DMS114 treated with DMSO at 0.1 percent for 48 hours (cell line): ENCODE measurements at regions not wholly inside any gene's neighbourhood (a gene's known extent, or its start where the extent isn't known, plus 50 kb on each side); places are given as distances from the start of the nearest gene placed in this dataset.
"Not testable (repeated sequence)": the region's sequence is repeated elsewhere in the genome, so short reads cannot be mapped to it uniquely, and the experiment has no call there.

ENCODE experiments used
- DNase-seq: peaks from one replicate; lab custom pipeline; 2025; ENCODE audit not compliant: unreplicated experiment; lab: John Stamatoyannopoulos, UW

DNA sequence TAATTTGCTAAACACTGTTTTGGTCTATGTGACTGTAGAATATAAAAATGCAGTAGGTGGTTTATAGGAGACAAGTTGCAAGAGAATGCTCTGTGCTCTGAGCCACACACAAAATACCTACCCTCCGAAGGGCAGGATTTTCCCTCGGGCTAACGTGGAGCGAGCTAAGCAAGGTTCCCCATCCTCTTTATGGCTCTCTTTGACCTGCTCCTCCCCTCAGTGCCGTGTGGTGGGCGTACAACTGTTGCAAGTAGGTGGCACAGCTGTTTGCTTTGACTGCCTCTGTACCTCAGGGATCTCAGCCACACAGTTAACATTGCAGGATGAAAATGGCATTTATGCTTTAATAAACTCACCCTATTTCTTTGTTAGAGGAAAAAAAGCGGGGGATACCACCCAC, 339.1 kb downstream of the SATB1 start:
- no peak for DNase-seq

DNA sequence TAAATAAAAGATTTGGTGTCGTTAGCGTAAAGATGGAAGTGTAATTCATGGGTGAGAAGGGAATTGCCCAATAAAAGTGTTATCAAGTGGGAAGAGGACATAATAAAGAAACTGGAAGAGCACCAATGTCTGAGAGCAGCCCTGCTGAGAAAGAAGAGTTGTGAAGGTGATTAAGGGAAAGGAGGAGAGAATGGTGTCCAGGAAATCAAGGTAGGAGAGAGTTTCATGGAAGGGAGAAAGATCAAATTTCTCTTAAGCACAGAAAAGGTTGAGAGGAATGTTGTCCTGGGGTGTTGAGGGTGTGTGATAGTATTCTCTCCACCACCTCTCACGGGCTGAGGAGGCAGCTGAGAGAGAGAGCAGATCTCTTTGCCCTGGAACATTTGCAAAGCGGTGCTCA, 339.7 kb downstream of the SATB1 start:
- DNase-seq: no peak

DNA sequence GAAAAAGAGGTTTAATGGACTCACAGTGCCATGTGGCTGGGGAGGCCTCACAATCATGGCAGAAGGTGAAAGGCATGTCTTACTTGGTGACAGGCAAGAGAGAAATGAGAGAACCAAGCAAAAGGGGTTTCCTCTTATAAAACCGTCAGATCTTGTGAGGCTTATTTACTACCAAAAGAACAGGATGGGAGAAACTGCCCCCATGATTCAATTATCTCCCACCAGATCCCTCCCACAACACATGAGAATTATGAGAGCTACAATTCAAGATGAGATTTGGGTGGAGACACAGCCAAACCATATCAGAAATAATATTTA, 340.8 kb upstream of the TBC1D5 start:
- DNase-seq: not testable (repeated sequence)

DNA sequence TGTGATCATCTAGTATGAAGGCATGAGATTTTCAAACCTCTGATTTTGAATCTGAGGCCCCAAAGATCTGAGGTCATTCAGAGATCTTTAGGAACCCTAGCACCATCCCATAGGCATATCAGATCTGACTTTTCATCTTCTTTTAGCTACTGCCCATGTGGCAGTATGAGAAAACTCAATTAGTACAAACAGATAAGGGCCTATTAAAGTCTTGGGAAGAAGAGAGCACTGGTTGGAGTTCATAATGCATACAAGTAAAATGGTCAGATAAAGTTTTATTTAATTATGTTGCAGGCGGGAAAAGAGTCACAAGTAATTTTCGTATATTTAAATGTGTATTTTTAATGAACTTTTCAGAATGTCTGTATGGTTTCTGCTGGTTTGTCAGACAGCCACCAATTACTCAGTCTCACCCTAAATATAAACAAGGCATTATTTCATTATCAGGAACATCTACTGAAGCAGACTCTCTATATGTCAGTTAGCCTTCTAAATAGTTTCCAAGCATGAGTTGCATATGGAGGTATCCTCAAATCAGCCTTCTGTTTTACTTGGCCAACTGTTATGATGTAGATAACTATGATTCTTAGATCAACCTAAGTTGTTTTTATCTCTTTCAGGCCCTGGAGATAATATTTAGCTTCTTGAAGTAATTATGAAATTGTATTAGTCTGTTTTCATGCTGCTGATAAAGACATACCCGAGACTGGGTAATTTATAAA, 340.3 kb upstream of the TBC1D5 start:
- DNase-seq: no peak

DNA sequence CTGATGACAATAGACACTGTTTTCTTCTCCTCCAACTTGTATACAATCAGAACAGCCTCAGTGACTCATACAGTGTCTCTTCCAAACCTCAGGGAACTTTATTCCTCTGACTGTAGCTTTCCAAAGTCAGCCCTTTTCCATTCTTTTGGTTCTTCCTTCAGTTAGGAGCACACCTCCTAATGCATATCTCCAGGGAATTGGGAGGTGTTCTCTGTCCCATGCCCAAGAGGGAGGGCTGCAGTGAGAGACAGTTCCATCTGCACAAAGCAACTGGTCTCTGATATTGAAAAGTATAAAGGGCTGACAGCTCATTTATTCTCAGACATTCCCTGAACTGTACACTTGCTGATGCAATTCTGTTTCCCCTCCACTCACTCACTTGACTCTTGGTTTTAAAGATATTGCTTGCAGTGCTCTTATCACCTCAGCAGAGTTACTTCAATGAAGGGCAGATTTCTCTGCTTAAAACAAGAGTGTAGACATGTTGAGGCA, 337.8 kb upstream of the TBC1D5 start:
- DNase-seq: no peak

DNA sequence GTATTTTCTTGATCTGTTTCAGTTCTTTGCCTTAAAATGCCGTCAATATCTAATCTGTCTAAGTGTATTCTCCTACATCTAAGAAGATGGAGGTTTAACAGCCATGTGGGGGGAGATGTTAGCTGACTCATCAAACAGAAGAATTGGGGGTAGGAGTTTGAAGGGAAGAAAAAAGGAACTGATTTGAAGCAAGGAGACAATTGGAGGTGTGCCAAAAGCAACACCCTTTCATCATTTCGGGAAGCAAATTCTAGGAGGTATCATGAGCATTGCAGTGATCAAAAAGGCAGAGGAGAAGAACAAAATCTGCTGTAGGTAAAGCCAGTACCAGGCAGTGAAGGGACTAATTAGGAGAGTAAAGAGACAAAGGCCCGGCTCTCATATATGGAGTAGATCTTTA, 337.3 kb upstream of the TBC1D5 start:
- no peak for DNase-seq

DNA sequence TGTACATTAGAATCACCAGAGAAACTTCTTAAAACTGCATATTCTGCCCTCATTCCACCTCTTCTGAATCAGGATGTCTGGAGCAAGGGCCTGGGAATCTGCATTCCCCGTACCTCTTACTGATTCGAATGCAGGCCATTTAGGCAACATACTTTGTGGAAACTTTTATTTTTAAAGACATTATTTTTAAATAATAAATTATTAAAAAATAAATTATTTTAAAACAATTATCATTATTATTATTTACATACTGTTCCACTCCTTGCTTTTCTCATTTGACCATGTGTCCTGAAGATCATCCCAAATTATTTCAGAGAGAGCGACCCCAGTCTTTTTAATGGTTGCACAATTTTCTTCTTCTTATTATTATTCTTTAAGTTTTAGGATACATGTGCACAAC, 336.6 kb upstream of the TBC1D5 start:
- no peak for DNase-seq

DNA sequence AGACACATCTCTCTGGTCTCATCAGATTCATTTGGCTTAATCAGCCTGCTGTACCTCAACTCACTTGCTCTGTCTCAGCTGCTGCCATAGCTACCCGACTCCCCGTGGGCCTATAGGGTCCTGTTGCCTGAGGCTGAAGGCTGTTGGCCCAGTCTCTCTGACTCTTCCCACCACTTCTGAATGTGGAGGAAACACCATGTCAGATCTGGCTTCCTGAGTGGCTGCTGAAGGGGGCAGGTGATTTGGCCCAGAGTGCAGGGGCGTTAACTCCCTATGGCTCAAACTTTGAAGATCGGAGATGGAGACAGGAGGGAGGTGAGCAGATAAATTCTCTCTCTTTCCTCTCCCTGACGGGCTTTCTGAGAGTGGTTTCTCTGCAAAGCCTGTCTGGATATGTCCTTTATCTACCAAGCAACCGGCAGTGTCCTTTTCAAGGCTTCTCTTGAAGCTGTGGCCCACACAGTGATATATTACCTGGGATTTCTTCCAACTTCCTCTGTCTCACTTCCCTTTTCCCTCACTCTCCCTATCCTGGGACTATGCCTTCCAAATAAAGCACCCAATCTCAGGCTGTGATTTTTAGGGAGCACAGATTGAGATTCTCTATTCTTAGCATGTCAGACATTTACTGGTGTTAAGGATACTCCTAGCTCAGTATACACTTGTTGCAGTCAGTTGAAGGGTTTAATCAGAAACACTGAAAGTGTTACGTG, 334.9 kb upstream of the TBC1D5 start:
- no peak for DNase-seq

DNA sequence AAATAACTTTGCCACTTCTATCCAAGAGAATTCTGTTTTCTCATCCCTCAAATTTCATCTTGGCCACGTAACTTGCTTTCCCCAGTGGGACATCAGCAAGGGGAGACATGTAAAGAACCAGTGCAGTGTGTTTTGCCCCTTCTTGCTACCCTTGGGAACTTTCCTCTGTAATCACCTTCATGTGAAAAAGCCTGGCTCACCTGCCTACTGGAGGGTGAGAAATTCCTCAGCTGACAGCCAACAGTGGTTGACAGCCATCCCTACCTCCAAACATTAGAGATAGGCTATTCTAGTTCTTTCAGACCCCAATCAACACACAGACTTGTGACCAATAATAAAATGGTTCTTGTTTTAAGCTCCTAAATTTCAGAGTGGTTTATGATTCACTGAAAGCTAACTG, 333.9 kb upstream of the TBC1D5 start:
- no peak for DNase-seq

DNA sequence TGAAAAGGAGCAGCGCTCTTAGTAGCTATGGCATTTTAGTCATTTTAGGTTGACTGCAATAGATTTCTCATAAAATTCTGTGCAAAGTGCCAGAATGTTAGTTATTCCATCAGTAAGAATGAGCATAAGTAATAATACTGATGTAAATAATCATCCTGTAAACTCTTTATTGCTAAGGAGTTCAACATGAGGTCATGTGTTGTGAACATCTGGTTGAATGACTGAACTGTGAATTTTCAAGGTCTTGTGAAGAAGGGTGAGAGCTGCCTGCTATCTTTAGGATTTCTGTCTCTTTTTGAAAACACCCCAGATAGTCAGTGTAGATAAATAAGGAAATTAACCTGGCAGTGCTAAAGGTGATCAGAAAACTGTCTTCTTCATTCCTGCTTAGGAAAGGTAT, 333.4 kb upstream of the TBC1D5 start:
- no peak for DNase-seq

DNA sequence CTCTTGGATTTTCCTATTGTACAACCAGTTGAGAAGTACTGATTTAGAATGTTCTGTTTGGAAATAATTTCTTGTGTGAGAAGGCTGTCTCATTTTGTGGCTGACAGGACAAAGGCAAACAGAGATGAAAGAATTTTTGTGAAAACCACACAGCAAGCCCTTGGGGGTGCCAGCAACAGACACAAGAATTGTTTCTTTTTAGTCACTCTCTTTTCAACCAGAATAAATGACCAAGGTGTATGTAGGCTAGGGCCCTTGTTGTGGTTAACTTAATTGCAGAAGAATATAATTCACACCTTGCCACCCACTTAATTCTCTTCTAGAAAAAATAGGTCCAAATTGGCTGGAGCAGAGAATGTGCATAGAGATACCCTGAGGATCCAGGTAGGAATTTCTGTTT, 329.4 kb upstream of the TBC1D5 start:
- no peak for DNase-seq

DNA sequence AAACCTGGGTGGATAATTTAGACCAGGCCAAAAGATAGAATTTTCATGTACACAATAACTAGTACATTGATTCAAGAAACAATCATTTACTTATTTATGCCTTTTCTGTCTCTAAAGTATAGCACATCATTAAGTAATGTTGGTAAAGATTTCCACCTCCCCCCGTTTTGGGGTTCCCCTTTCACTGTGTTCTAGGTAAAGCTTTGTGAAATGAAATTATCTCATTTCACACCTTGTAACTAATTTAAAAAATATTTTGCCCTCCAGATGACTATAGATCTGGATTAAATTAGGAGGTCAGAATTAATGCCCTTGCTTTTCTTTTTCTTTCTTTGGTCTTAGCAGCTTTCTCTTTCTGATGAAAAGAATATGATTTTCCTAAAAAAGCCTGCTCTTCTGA, 328.5 kb upstream of the TBC1D5 start:
- DNase-seq: no peak

DNA sequence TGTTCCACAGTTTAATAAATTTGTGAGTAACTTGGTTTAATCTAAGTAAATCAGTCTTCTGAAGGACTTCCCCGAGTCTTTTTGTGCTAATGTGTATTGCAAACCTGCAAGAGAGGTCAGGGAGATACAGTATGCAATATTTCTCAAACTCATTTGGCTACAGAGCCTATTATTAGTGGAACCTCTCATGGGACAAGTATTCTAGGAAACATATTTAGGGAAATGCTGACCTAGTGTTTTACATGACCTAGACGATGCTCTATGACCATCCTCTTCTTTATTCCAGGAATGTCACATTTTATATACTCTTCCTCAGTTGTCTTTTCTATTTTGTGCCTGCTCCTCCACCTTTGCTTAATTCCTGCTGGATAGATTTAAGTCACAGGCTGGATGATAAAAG, 327.8 kb upstream of the TBC1D5 start:
- no peak for DNase-seq

DNA sequence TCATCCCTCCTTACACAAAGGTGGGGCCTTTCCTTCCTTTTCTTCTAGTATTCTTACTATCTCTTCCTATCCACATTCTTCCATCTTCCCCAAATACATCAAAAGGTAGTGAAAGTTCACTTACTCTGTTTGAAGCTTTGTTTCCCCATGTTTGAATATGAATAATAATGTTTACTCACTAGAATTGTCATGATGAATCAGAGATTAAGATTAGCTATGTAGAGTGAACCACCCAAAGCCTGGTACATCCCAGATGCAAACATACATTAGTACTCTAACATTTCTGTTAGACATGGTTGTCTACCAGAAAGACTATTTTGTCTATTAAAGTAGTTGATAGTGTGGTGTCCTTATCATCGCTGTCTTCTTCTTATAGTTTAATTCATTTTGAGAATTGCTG, 327.1 kb upstream of the TBC1D5 start:
- DNase-seq: no peak

DNA sequence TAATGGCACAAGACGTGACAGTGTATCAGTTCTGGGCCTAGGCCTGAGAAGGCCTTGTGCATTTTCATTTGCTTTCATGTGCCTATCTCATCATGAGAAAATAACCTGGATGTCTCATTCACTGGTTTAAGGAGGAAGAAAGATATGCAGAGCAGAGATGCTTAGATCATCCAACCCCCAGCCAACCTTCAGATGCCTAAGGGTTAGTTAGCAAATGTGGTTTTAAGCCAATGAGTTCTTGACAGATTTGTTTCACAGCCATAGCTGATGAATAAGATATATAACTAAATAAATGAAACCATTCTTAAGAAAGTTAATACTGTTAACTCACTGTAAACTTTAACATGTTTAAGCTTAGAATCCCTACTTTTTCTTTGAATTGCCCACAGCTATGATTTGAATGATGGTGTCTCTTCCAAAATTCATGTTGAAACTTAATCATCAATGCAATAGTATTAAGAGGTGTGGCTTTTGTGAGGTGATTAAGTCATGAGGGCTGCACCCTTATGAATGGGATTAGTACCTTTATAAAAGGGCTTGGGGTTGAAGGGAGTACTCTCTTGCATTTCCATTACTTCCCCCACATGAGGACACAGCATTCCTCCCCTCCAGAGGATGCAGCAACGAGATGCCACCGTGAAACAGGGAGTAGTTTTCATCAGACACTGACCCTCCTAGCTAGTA, 324.6 kb upstream of the TBC1D5 start:
- DNase-seq: no peak

DNA sequence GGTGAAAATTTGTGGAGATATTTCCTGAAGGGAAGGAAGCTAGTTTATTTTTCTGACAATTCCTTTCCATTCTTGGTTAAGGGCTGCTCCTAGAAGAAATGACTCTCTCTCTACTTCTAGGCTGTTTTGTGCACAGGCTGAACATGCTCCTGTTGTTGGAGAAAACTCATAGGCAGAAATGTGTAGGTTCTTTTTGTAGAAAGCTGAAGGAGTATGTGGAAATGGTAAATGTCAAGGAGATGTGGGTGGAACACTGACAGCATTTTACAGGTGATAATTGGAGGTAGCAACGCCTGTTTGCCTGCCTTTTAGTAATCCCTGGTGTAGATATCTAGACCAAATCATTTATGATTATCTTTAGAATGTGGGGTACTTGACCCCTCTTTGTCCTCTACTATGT, 322.2 kb upstream of the TBC1D5 start:
- DNase-seq: no peak

DNA sequence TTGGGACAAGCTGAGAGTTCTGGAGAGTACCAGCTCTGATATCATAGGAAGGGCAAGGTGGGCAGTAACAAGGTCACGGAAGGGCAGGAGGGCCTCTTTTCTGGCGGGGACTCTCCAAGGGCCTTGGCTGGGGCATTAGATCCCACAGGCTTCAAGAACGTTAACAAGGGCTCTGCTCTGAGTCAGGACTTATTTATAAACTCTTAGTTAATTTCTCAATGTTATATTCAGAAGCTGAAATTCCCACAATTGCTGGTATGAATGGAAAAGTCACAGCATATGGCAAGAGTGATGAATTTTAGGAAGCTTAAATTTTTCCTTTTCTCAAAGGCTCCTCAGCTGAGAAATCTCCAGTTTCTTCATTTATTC, 320.2 kb upstream of the TBC1D5 start:
- no peak for DNase-seq

DNA sequence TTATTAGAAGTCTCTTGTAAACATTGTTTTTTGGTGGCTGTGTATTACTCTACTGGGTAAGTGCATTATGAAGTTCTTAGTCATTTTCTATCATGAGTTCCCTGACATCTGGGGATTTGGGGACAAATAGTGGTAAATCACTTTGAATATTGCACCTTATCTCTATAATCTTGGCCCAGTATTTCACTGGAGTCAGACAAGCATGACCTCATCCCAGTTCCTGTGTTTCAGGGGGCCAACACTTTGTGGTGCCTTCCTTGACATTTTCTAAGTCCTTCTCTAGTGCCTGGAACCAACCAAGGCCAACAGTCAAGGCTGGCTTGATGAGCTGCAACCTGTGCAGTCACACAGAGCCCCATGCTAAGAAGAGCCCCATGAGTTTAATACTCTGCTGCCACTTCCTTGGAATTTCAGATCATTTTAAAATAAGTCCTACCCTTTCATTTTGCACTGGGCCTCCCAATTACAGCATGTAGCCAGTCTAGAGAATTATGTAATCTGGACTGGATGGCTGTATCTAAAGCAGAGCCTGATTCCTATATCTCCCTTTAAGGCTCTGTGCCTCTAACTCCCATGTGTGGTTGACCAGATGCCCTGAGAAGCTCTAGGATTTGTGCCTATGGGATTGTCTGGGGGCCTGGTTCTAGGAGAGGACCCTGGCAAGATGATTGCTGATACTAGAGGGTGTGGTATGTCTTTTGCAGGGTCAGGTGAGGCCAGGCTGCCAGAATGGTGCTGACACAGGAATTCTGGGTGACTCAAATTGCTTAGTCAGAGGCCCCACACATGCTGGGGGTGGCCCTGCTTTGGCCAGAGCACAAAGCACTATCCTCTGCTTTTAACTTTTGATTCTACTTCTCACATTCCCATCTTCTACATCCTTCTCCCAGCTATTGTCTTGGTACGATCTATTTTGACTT, 319.6 kb upstream of the TBC1D5 start:
- DNase-seq: no peak

DNA sequence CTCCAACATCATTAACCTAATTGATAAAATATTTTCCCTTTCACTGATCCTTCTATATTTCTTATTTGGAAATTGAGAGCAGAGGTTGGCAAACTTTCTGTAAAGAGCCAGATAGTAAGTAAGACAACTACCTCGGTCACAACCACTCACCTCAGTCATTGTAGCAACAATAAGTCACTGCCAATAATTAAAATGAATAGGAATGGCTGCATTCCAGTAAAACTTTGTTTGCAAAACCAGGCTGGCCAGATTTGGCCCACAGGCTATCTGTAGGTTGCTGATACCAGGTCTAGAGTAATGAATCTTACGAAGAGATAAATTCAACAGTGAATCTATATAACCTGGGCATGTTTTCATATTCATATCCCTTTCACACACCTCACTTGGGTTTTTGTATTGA, 316.2 kb upstream of the TBC1D5 start:
- DNase-seq: no peak

DNA sequence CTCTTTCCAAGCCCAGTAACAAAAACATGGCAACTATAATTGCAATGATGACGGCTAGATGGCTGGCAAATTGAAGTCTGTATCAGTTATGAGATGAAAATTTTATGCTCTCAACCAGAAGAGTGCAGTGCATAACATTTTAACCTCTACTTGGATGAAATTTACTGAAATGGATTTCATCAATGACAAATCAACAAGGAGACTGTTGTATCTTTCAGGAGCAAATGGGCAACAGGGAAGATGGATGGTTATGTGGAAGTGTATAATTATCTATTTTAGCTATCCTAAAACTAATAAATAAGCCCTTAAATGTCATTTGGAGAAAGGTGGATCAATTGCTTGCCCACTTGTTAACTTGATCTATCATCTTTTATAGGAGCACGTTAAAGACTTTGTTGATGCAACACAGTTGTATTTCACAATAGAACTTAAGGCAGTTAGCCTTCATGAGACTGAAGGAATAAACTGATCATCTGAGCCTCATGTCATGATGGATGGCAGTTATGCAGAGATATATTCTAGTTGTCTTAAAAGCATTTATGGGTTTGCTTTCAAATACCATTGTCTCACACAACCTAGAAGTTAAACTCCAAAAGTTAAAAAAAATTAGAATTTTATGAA, 315.1 kb upstream of the TBC1D5 start:
- DNase-seq: no peak

DNA sequence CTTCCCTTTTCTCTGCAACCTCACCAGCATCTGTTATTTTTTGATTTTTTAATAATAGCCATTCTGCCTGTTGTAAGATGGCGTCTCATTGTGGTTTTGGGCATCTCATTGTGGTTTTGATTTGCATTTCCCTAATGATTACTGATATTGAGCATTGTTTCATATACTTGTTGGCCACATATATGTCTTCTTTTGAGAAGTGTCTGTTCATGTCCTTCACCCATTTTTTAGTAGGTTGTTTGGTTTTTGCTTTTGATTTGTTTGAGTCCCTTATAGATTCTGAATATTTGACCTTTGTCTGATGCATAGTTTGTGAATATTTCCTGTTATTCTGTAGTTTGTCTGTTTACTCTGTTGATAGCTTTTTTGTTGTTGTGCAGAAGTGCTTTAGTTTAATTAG, 312.2 kb upstream of the TBC1D5 start:
- DNase-seq: no peak
